ENCODE measurements at regions not wholly inside any gene's neighbourhood (a gene's known extent, or its start where the extent isn't known, plus 50 kb on each side); places are given as distances from the start of the nearest gene placed in this dataset.

DNA sequence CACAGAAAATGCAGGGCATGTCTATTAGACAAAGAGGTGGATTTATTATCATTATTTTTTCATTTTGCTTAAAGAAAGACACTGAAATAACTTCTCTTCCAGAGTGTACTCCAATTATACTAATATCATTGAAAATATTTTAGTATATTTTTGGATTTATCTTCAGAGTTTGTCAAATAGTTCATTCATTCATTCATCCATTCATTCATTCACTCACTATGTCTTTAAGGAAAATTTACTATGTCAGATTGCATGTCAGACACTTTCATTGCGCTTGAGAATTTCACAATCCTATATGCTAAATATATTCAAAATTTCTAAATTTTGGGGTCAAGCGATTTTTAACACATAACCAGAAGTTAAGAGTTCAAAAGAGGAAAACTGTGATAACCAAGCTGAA is 479.1 kb downstream of the ZEB2 start:
- ATAC-seq (ENCODE audit: low FRiP score) (no peak), DNase-seq (ENCODE audit: low spot score) (no peak)
- TF ChIP-seq CTCF (IDR thresholded peaks at IDR 0.05), result no peak

DNA sequence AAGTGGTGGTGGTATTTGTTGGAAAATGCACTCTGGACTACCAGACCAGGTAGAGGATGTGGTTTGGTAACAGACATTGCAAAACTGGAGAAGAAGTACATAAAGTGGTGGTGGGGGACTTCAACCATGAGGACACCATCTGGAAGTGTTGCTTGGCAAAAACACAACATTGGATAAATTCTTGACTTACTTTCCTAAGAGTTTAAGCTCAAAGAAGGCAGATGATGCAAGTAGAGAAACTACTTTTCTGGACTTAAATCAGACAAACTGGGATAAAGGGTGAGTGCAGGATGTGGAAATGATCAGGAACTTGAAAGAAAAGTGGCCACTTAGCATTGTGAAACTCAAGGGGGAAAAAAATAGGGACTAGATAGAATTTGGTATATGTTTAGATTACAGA is 487.4 kb downstream of the ZEB2 start:
- DNase-seq (ENCODE audit: low spot score) (no peak), ATAC-seq (ENCODE audit: low FRiP score) (no peak)
- TF ChIP-seq CTCF (IDR thresholded peaks at IDR 0.05), result no peak

DNA sequence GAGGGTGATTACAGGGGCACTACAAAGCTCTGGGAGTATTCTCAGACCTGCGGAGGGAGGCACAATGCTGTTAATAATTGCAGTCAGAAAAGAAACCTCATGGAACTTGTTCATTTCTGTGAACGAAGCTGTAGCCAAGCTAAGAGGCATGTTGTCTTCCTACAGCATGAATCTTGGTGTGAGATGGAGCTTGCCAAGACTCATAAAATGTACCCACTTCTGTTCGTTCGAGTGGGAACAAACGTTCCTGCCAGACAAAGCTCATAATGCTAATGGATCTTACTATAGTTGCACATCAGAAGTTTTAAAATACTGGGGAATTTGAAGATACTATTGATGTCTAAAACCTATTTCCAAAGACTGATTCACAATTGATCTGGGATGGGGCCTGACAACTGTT is 489.1 kb downstream of the ZEB2 start:
- DNase-seq (ENCODE audit: low spot score) (no peak), ATAC-seq (ENCODE audit: low FRiP score) (no peak)
- no peak for TF ChIP-seq CTCF (IDR thresholded peaks at IDR 0.05)

- no peak for DNase-seq (ENCODE audit: low spot score)
- no peak for TF ChIP-seq CTCF (IDR thresholded peaks at IDR 0.05)
- no peak for ATAC-seq (ENCODE audit: low FRiP score)
Observed at GRCh38 chr2:144027593-144027992, 492.3 kb downstream of the ZEB2 start.

DNA sequence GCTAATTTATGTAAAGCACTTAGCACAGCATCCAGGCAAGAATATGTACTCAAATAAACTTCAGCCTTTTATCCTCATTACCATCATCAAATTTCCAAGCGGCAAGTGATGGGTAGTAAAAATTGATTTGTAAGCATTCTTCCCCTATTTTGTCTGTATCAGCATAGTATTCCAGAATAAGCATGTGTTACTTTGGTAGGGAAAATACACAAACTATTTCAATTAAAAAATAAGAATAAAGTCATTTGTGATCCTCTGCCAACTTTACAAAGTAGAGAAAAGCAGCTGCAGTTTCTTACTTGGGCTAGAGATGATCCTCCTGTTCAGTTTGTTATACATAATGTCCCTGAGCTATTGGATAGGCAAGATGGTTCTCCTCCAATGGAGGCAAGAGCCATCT is 493.2 kb downstream of the ZEB2 start:
- DNase-seq (ENCODE audit: low spot score) (no peak), ATAC-seq (ENCODE audit: low FRiP score) (no peak)
- TF ChIP-seq CTCF (IDR thresholded peaks at IDR 0.05), result no peak

DNA sequence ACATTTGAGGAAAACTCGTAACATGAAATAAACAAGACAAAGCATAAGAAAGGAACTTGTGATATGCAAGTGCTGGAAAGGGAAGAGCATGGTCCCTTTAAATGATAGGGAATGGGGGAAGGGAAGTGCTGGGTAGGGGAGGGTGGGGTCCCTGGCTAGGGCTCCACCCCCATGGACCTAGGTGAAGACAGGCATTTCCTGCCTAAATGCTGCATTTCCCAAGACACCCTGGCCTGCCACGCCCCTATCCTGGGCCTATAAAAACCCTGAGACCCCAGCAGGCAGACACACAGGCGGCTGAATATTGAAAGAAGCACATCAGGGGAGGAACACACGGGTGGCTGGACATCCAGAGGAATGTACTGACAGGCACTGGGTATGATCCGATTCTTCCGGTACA is 499.9 kb downstream of the ZEB2 start:
- ATAC-seq (ENCODE audit: low FRiP score) (no peak), DNase-seq (ENCODE audit: low spot score) (no peak)
- no peak for TF ChIP-seq CTCF (IDR thresholded peaks at IDR 0.05)

- DNase-seq (ENCODE audit: low spot score), result no peak
- no peak for TF ChIP-seq CTCF (IDR thresholded peaks at IDR 0.05)
- ATAC-seq (ENCODE audit: low FRiP score), result no peak
Observed at GRCh38 chr2:144015655-144016245, 504.2 kb downstream of the ZEB2 start.

Measured in omental fat pad (tissue), 3 donors.